ENCODE measurements at regions not wholly inside any gene's neighbourhood (a gene's known extent, or its start where the extent isn't known, plus 50 kb on each side); places are given as distances from the start of the nearest gene placed in this dataset.

DNA sequence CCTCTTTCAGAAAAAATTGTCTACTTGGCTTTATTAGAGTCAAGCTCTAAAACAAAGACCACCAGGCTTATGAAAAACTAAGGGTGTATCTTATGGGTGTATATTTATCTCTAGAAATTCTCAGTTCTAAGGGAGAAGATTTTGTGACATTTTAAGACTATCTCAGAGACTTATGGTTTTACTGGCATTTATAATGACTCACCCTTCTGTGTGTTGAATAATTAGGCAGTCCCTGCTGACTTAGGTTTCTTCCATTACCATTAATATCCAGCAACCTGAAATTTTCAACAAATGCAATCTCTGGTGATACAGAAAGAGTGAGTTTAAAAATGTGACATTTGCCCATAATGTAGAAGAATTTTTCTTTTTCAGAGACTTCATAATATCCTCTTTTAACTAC lies 1015.0 kb upstream of the AGA start (continued):
- TF ChIP-seq ZBTB10 (CRISPR knock-in tag; IDR thresholded peaks at IDR 0.05; ENCODE audit: borderline replicate concordance) (no peak), ZNF451 (CRISPR knock-in tag; IDR thresholded peaks at IDR 0.05) (no peak)
- TF ChIP-seq, protein P1, sequence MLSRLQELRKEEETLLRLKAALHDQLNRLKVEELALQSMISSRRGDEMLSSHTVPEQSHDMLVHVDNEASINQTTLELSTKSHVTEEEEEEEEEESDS (CRISPR knock-in tag; IDR thresholded peaks at IDR 0.05; ENCODE audit: borderline replicate concordance): no peak

DNA sequence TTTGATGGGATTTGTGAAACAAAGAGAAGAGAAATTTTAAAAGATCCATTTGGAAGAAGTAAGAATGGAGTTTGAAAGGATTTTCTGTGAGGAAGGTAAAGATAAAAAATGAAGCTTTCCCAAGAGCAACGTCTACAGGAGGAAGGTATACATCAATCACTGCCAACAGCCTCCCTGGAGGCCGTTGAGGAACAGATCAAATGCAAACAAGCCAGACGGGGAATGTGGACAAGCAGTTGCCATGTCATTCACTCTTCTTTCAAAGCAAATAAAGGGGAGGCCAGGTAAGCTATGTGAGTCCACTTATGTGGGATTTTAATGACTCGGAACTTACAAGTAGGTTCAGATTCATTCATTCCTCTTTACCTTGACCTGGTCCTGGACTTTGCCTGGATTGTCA lies 1020.5 kb upstream of the AGA start:
- in situ Hi-C loops (cut with HindIII; ENCODE audit: extremely low pct_ligation_motif_present, low pct_unique_long_range_greater_than_20kb): no loop called here
- no peaks in the 10 kb centered on the region for H3K9me3 ChIP-seq (ENCODE audit: low read length)
- H4K20me1 ChIP-seq (ENCODE audit: insufficient read depth, low read length): no peaks in the 10 kb centered on the region
- ChIA-PET POLR2A (no interaction called here), CTCF (ENCODE audit: low intra/inter-chr PET ratio, low total read pairs) (no interaction called here)
- H3K9ac ChIP-seq (ENCODE audit: insufficient read depth, low read depth, low read length): no peak overlapping the region
- no peak for DNase-seq (ENCODE audit: low spot score)
- no peak for ATAC-seq
- H3K27ac ChIP-seq (ENCODE audit: extremely low read length, insufficient read depth, low read length): no peak overlapping the region
- no peak overlapping the region for H3K4me3 ChIP-seq (replicated peaks in 1 of 3; ENCODE audit: insufficient read depth in 1 of 3, low read depth in 2 of 3, low read length in 3 of 3)
- H3K27me3 ChIP-seq (ENCODE audit: control insufficient read depth in 1 of 2, insufficient read depth in 2 of 2, low read length in 2 of 2): no peaks in the 10 kb centered on the region; a peak in 1 of 5 replicates
- no peaks in the 10 kb centered on the region for H3K36me3 ChIP-seq (replicated peaks in 1 of 2; ENCODE audit: control insufficient read depth in 1 of 2, insufficient read depth in 2 of 2, low read length in 2 of 2)
- no peak for FAIRE-seq
- no peak overlapping the region for H3K4me2 ChIP-seq (ENCODE audit: low read depth, low read length)
- TF ChIP-seq SPEN (CRISPR knock-in tag; IDR thresholded peaks at IDR 0.05; ENCODE audit: low read depth) (no peak), ZNF230 (CRISPR knock-in tag; IDR thresholded peaks at IDR 0.05) (no peak), UBTF (CRISPR knock-in tag; IDR thresholded peaks at IDR 0.05) (no peak), NR0B2 (CRISPR knock-in tag; IDR thresholded peaks at IDR 0.05) (no peak), ZNF720 (CRISPR knock-in tag; IDR thresholded peaks at IDR 0.05) (no peak), HMG20B (CRISPR knock-in tag; conservative IDR thresholded peaks at IDR 0.05) (no peak), RBAK (CRISPR knock-in tag; IDR thresholded peaks at IDR 0.05) (no peak), ZNF18 (CRISPR knock-in tag; IDR thresholded peaks at IDR 0.05; ENCODE audit: insufficient replicate concordance) (no peak)
- intact Hi-C loops (cut with micrococcal nuclease; ENCODE audit: unreplicated experiment): no loop called here
- WGBS (ENCODE audit: low lambda C conversion rate): 0% methylated on average over 4 of the region's 4 CpGs
- H3K4me1 ChIP-seq (ENCODE audit: insufficient read depth, low read length): no peaks in the 10 kb centered on the region
- H2AFZ ChIP-seq (ENCODE audit: low read length): no peak overlapping the region
- no TSS peak for BruUV-seq (replicated peaks)
- no peaks in the 10 kb centered on the region for H3K79me2 ChIP-seq (ENCODE audit: insufficient read depth, low read length)

All from HepG2 (cell line).